D721Med (cell line): ENCODE measurements at regions not wholly inside any gene's neighbourhood (a gene's known extent, or its start where the extent isn't known, plus 50 kb on each side); places are given as distances from the start of the nearest gene placed in this dataset.

Experiments used
- DNase-seq: peaks from one replicate; pipeline ENCODE4 v3.0.0; 2011; ENCODE audit warnings: low spot score; ENCODE audit not compliant: insufficient read length
- FAIRE-seq: peaks from 2 replicates; lab custom pipeline; 2011; peaks lifted over from hg19 to GRCh38; lab: Jason Lieb, UNC
- CTCF ChIP-seq: IDR thresholded peaks from 2 replicates; pipeline ENCODE4 v1.5.1; 2012; ENCODE audit warnings: mild to moderate bottlenecking, control low read depth; ENCODE audit not compliant: insufficient read depth; ENCODE audit errors: missing control alignments

- FAIRE-seq = no peak
- DNase-seq = no peak
- TF ChIP-seq CTCF = no peak
Observed at GRCh38 chr4:32192363-32192762, 1472.2 kb downstream of the PCDH7 start.

- no peak for FAIRE-seq
Observed at GRCh38 chr4:32192991-32193390, 1472.8 kb downstream of the PCDH7 start.

GRCh38 chr4:32196950-32197688 is 1477.0 kb downstream of the PCDH7 start:
- no peak for FAIRE-seq
- no peak for DNase-seq
- no peak for TF ChIP-seq CTCF

More at GRCh38 chr4:32192991-32193390, 1472.8 kb downstream of the PCDH7 start:
- TF ChIP-seq CTCF = no peak
- DNase-seq = no peak

- no peak for TF ChIP-seq CTCF
- DNase-seq (no peak), FAIRE-seq (no peak)
Observed at GRCh38 chr4:32199639-32200038, 1479.5 kb downstream of the PCDH7 start.

- TF ChIP-seq CTCF = no peak
- FAIRE-seq = no peak
- DNase-seq = no peak
Observed at GRCh38 chr4:32203340-32203739, 1483.2 kb downstream of the PCDH7 start.

- TF ChIP-seq CTCF = no peak
- DNase-seq (no peak), FAIRE-seq (no peak)
Observed at GRCh38 chr4:32206756-32207155, 1486.6 kb downstream of the PCDH7 start.

- no peak for TF ChIP-seq CTCF
- FAIRE-seq (no peak), DNase-seq (no peak)
Observed at GRCh38 chr4:32207456-32207855, 1487.3 kb downstream of the PCDH7 start.
